ENCODE measurements at regions not wholly inside any gene's neighbourhood (a gene's known extent, or its start where the extent isn't known, plus 50 kb on each side); places are given as distances from the start of the nearest gene placed in this dataset.
"Not testable (repeated sequence)": the region's sequence is repeated elsewhere in the genome, so short reads cannot be mapped to it uniquely, and the experiment has no call there.

DNA sequence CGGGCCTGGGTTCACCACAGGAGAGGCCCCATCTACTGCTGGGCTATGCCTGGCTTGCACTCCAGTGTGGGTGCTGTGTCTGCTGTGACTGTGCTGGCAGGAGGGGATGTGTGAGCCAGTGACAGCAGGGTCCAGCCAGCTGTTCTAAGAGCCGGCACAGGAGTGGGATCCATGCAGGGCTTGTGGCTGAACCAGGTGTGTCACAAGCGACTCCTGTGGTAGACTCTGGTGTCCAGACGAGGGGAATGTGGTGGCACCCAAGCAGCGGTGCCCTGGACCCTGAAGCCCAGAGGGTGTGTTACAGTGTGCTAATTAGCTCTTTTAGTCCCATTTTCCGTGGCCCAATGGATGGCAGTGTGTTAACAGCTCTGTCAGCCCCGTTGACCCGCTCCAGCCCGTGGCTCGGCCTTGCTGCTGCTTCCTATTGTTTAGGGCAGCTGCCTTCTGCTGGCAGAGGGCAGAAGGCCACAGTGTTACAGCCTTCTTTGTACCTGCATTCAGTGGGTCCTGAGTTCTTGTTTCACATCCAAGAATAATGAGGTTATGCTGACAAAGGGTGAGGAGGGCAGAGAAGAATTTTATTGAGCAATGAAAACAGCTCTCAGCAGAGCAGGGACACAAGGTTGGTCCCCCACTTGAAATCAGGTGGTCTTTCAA lies 78.5 kb upstream of the RNU6-1 start:
- DNase-seq: no peak

DNA sequence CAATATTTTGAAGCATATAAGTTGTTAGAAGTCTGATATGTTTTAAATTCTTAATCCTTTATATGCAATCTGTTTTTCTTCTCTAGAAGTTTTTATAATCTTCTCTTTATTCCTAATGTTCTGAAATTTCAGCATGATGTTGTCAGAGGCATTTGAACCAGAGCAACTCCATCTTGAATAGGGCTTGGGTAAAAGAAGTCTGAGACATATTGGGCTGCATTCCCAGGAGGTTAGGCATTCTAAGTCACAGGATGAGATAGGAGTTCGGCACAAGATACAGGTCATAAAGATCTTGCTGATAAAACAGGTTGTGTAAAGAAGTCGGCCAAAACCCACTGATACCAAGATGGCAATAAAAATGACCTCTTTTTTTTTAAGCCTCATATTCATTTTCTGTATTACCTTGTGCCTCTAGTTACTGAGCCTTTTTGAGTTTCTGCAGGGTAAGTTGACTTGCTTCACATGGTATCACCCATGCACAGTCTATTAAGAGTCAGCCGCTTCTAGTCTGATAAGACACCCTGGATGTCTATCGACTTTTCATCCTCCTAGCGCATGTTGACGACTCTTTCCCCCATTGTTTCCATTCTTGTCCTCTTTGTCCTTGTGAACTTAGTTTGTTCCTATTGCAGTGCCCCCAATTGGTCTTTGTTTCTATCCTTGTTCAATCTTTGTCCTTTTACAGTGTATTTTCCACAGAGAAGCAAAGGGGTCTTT lies 80.8 kb upstream of the RNU6-1 start:
- no peak for DNase-seq

DNA sequence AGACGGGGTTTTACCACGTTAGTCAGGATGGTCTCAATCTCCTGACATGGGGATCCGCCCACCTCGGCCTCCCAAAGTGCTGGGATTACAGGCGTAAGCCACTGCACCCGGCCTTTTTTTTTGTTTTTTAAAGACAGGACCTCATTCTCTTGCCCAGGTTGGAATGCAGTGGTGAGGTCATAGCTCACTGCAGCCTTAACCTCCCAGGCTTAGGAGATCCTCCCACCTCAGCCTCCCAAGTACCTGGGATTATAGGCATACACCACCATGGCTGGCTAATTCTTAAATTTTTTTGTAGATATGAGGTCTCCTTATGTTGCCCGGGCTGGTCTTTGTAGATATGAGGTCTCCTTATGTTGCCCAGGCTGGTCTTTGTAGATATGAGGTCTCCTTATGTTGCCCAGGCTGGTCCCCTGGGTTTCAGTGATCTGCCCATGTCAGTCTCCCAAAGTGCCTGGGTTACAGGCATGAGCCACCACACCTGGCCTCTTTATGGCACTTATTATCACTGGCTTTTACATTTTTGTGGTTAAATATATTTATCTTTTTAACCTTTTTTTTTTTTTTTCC lies 82.3 kb upstream of the RNU6-1 start:
- no peak for DNase-seq

DNA sequence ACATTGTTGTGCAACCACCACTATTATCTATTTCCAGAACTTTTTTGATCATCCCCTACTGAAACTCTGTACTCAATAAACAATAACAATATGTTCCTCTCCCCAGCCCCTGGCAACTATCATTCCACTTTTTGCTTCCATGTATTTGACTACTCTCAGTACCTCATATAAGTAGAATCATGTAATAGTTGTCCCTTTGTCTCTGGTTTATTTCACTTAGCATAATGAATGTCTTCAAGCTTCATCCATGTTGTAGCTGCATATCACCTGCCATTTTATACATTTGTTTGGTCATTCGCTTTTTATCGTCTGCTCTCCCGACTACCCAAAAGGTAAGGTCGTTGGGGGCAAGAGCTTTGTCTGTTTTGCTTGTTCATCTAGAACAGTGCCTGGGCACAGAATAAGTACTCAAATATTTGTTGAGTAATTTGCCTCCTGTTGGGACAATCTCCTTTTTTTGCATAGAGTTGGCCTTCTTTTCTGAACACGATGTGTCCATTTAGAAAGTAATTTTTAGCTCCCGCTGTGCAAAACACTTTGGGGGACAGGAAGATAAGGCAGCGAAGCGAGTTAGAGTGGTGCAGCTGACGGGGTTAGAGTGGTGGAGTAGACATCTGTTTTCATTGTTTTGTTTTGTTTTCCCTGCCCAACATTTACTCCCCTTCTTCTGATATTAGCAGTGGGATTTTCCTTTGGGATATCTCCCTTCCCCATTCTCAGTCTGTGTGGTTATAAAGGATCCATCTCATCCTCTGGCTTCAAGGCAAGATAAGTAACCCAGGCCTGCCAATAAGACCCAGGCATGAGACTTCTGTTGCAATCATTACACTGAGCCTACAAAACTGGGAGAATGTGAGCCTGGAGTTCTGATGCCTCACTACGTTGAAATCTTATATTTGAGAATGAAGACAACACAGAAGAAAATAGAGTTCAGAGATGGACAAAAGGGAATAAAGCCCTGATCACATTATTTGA lies 83.4 kb upstream of the RNU6-1 start:
- no peak for DNase-seq

DNA sequence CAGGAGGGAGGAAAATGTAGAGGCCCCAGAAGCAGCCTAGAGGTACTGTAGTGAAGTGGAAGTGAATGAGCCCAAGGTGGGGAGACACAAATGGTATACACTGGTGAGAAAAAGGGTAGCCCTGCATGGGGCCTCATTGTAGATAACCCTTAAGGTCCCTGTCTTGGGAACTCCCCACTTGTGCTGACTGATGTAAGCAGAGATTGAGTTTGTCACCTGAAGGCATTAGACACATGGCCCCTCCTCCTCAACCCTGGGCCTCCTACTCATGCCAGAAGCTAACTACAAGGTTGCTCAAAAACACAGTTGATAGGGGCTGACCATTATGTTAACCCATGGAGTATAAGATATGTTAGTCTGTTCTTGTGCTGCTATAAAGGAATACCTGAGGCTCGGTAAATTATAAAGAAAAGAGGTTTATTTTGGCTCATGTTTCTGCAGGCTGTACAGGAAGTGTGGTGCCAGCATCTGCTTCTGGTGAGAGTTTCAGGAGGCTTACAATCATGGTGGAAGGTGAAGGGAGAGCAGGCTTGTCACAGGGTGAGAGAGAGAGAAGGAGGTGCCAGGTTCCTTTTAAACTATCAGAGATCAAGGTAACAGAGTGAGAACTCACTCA lies 84.6 kb upstream of the RNU6-1 start:
- DNase-seq: no peak

DNA sequence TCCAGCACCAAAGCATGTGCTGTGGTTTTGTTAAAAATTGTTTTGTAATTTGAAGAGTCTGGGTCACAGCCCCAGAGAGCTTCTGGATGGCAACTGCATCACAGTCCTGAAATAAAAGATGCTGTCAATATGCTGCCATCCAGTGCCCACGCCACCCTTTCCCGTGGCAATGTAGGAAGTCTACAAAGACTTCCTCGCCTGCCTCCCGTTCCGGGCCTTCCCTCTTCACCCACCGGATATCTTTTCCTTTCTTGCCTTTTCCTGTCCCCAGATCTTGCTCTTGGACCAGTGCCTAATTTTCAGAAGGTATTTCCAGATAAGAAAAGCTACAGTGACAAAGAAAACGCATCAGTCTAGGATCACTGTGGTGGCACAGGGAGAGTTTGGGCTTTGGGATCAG lies 85.3 kb upstream of the RNU6-1 start:
- DNase-seq: no peak

DNA sequence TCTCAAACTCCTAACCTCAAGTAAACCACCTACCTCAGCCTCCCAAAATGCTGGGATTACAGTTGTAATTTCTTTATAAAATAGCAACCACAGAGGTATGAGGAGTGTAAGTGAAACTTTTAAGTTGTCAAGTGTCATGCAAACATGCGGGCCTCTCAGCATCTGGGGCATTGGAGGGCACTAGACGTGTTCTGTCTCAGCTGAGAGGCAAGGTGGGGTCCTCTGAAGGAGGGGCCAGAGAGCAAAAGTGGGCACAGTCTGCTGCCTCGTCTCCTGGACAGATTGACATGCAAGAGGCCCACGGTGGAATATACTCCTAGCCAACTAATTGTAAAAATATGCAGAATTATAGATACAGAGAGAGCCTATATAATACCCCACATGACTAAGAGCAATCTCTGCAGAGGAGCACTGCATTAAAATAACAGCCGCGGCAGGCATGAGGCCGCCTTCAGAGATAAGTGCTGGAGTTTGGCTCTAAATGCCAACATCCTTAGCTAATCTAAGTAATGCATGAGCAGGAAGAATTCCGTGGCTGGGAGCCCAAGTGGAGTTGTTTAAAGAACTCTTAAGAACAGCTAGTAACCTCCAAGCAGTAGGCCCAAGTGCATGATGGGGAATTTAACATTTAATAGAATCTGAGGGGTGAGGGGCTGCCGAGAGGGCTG lies 87.8 kb upstream of the RNU6-1 start:
- peak; percentile 84 to 87 for DNase-seq

DNA sequence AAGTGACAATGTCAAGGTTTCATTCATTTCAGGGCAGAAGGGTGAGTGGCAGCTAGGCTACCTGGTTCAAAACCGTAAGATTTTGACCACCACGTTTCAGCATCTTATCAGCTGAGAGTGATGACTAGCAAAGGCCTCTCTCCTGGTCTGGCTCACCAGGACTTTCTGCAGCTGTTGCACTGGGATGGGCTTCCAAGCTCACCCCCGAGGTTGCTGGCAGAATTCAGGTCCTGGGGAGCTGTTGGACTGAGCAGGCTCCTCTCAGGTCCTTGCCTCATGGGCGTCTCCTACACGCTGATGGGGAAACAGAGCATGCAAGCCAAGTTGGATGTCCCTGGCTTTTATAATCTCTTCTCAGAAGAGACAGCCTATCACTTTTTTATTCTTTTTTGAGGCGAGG lies 88.8 kb upstream of the RNU6-1 start:
- DNase-seq: no peak

DNA sequence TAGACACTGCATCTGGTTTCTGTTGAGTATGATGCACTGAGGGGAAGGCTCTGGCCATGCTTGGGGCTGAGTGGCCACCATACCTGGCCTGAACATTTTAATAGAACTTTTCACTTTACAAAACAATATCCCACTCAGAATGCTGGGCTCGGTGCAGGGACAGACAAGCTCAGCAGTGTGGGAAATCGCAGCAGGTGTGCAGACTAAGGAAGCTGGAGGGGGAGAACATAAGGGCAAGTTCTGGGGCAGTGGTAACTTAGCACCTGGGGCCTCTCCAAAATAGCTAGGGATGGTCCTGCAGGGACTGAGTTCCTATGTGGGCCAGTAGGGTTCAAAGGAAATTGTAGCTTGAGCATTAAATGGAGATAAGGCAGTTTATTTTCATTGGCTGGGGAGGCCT lies 90.9 kb upstream of the RNU6-1 start:
- no peak for DNase-seq

DNA sequence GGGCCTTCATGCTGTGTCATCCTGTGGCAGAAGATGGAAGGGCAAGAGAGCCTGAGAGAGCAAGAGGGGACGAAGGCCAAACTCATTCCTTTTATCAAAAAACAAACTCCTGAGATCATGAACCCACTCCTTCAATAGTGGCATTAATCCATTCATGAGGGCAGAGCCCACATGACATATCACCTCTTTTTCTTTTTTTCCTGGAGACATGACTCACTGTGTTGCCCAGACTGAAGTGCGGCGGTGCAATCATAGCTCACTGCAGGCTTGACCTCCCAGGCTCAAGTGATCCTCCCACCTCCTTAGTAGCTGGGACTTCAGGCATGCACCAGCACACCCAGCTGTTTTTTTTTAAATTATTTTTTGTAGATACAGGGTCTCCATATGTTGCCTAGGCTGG lies 92.0 kb upstream of the RNU6-1 start:
- DNase-seq: no peak

DNA sequence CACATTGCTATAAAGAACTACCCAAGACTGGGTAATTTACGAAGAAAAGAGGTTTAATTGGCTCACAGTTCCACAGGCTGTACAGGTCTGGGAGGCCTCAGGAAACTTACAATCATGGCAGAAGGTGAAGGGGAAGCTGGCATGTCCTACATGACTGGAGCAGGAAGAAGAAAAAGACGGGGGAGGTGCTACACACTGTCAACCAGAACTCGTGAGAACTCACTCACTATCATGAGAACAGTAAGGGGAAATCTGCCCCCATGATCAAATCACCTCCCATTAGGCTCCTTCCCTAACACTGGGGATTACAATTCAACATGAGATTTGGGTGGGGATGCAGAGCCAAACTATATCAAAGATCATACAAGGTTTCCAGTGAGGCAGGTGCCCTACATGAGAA lies 94.3 kb upstream of the RNU6-1 start:
- not testable (repeated sequence) for DNase-seq

DNA sequence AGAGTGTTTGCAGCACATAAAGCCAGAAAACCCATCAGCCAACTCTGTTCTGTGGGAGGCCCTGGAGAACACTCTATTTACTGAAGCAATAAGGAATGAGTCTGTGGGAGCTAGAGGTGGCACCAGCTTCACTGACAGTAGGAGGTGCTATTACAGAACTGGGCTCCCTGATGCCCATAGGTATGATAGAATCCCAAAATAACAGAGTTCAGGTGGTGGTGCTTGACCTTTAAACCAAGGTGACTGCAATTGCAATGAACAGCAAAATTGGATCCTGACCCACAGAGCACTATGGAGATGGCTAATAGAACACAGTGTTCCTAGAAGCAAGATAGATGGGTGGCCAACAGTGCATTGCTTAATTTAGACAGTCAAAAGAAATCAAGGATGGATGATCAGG lies 95.4 kb upstream of the RNU6-1 start:
- DNase-seq: no peak

DNA sequence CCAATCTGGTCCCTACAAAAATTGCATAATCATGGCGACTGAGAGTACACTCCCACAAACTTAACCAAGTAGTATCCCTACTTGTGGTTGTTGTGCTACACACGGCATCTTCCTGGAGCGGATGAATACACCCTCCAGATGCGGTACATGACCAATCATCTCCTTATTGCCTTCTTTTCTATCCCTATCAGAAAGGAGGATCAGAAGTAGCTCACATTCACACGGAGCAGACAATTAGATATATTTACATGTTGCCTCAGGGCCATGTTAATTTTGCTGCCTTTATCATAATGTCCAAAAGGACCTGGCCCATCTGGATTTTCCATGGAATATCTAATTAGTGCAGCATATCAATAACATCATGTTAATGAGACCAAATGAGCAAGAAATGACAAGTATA lies 96.4 kb upstream of the RNU6-1 start:
- no peak for DNase-seq

DNA sequence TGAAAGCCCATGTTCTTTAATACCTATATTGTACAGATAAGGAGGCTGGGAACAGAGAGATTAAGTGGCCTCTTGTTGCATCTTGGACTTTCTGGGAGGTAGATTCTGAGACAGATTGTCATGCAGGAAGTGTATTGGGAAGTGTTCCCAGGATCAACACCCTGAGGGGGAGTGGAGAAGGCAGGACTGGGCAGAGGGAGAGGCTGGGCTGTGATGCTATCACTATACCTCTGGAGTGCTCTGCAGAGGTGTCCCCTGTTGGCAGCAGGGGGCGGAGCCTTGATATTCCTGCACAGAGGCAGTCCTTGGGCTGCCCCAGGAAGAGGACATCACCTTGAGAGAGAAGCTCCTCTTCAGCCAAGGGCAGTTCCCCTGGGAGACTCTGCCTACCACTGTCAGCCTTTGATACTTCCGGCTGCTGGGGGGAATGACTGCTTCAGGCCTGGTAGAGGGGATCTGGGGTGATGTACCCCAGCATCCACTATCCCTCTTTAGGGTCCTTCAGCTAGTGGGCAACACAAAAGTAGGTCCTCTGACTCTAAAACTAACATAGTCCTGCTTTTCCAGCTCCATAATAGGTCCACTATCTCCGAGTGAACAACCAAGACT lies 97.4 kb upstream of the RNU6-1 start:
- DNase-seq: no peak

DNA sequence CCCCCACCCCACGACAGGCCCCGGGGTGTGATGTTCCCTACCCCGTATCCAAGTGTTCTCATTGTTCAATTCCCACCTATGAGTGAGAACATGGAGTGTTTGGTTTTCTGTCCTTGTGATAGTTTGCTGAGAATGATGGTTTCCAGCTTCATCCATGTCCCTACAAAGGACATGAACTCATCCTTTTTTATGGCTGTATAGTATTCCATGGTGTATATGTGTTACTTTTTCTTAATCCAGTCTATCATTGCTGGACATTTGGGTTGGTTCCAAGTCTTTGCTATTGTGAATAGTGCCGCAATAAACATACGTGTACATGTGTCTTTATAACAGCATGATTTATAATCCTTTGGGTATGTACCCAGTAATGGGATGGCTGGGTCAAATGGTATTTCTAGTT lies 99.3 kb upstream of the RNU6-1 start:
- DNase-seq: not testable (repeated sequence)

DNA sequence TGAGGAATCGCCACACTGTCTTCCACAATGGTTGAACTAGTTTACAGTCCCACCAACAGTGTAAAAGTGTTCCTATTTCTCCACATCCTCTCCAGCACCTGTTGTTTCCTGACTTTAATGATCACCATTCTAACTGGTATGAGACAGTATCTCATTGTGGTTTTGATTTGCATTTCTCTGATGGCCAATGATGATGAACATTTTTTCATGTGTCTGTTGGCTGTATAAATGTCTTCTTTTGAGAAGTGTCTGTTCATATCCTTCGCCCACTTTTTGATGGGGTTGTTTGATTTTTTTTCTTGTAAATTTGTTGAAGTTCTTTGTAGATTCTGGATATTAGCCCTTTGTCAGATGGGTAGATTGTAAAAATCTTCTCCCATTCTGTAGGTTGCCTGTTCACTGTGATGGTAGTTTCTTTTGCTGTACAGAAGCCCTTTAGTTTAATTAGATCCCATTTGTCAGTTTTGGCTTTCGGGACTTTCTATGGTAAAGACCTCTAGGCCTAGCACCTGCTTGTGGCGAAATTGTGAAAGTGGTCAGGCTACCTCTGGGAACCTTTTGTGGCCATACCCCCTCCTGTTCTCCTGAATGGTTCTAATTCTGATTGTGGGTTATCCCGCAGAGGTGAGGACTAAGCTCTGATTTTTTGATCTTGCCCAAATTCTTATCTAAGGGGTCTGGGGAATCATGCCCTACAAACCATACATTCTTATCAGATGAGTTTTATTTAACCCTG lies 99.9 kb upstream of the RNU6-1 start:
- DNase-seq: not testable (repeated sequence)

DNA sequence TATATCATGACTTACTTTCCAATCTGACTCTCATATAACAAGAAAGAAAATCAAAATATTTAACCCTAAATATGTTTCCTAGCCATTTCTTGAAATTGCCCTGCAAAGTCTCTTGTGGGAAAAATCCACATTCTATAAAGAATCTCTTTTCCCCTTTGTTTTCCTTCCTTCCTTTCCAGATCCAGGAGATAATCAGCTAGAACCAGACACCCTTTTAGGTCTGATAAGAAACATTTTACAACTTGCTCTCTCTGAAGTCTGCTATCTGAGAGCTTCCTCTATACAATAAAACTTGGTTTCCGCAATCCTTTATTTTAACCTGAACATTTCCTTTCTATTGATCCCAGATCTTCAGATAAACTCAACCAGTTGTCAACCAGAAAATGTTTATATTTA lies 100.5 kb upstream of the RNU6-1 start:
- no peak for DNase-seq

DNA sequence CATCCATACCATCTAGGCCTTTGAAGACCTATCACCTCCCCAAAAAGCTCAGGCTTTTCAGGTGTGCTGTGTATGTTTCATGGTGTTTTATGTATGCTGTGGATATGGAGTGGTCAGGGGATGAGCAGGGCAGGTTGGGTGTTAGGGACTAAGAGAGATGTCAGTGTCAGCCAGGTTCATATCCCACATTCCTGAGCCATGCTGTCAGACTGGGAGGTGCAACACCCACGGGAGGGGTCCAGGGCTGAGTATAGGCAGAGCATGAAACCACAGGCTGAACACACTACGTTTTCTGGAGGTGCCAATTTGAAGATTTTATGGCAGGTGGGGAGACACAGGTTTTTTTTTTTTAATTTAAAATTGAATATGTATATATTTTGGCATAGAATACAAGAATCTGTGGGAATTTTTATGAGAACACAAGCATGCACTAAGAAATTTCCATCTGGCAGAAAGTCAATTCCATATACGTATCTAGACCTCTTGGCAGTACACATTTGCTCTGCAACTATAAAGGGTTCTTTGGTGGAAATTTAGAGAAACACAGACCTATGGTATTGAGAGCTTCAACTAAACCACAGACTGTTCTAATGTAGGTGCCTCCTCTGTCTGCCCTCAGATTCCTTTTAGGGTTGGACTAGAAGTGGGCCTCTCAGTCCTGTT lies 101.9 kb upstream of the RNU6-1 start:
- no peak for DNase-seq

DNA sequence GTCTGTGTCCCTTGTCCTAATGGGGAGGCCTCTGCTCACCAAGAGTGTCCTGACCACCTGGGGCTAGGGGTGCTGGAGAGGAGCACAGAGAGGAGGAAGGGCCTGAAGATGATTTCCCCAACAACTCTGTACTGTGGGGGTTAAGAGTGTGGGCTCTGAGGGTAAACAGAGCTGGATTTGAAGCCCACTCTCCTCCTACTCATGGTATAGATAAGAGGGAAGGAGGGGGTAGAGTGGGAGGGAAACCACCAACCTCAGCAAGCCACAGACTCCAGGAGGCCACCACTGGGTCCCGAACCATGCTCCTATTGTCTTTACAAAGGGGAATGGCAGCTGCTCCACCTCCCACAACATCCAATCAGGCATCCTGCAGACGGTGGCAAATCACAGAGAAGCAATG lies 103.6 kb upstream of the RNU6-1 start:
- DNase-seq: no peak

Data from right lung (tissue), 2 donors.